ENCODE measurements at regions not wholly inside any gene's neighbourhood (a gene's known extent, or its start where the extent isn't known, plus 50 kb on each side); places are given as distances from the start of the nearest gene placed in this dataset.

GRCh38 chr2:20534913-20535801, 88.3 kb downstream of the RHOB start (continued):
- TF ChIP-seq HNRNPK (IDR thresholded peaks at IDR 0.05; ENCODE audit: low read depth, low read length, poor library complexity, severe bottlenecking) (no peak), GFI1 (CRISPR knock-in tag; IDR thresholded peaks at IDR 0.05; ENCODE audit: borderline replicate concordance) (no peak; the same call in 1 of the 2 replicates), ZNF160 (CRISPR knock-in tag; IDR thresholded peaks at IDR 0.05) (0 out of 2 replicates have a peak, but pooled peaks have one; percentile 40), ZFP82 (CRISPR knock-in tag; IDR thresholded peaks at IDR 0.05; ENCODE audit: borderline replicate concordance) (no peak), AKNA (CRISPR knock-in tag; IDR thresholded peaks at IDR 0.05; ENCODE audit: borderline replicate concordance) (no peak), JUND (CRISPR knock-in tag; IDR thresholded peaks at IDR 0.05) (no peak), BATF2 (CRISPR knock-in tag; IDR thresholded peaks at IDR 0.05) (no peak), ZNF331 (CRISPR knock-in tag; IDR thresholded peaks at IDR 0.05) (no peak), SSRP1 (CRISPR knock-in tag; IDR thresholded peaks at IDR 0.05) (no peak), TEAD3 (CRISPR knock-in tag; optimal IDR thresholded peaks at IDR 0.05; ENCODE audit: borderline replicate concordance) (peak; percentile 98), SKI (IDR thresholded peaks at IDR 0.05; ENCODE audit: partially characterized antibody) (peak; percentile 40), RNF219 (CRISPR knock-in tag; IDR thresholded peaks at IDR 0.05) (no peak), CEBPG (CRISPR knock-in tag; IDR thresholded peaks at IDR 0.05) (peak; percentile 92), HMGA1 (CRISPR knock-in tag; conservative IDR thresholded peaks at IDR 0.05) (no peak), ZBTB26 (CRISPR knock-in tag; IDR thresholded peaks at IDR 0.05; ENCODE audit: borderline replicate concordance) (no peak), MED1 (CRISPR knock-in tag; IDR thresholded peaks at IDR 0.05) (peak; percentile 95), ZNF558 (CRISPR knock-in tag; IDR thresholded peaks at IDR 0.05; ENCODE audit: borderline replicate concordance) (no peak), HNRNPUL1 (IDR thresholded peaks at IDR 0.05; ENCODE audit: low read depth, low read length) (no peak), RNF2 (conservative IDR thresholded peaks at IDR 0.05; ENCODE audit: low read depth) (no peak), ZNF792 (CRISPR knock-in tag; IDR thresholded peaks at IDR 0.05) (peak; percentile 89; the same call in 1 of the 2 replicates), POLR2G (IDR thresholded peaks at IDR 0.05; ENCODE audit: low read depth, low read length) (no peak), CENPX (CRISPR knock-in tag; IDR thresholded peaks at IDR 0.05) (no peak)

Measured in HepG2 (cell line).